Adrenal gland (tissue), 9 donors: ENCODE measurements at regions not wholly inside any gene's neighbourhood (a gene's known extent, or its start where the extent isn't known, plus 50 kb on each side); places are given as distances from the start of the nearest gene placed in this dataset.
A peak's percentile ranks its signal among the peaks of the same experiment; 100 is the strongest.

Source experiments
- DNase-seq, 7 donors: peaks; one replicate each; pipeline ENCODE4 v3.0.0-alpha.2; 2019 to 2020
- H3K27ac ChIP-seq, 5 donors: fragments of 200-600 bp; sonication (generic) in 4 of 5; 1 replicate in 3 of 5; 2 replicates in 2 of 5; pipeline versions ENCODE4 v1.5.1 to v1.8.0; 2016 to 2020; ENCODE audit warnings: mild to moderate bottlenecking in 1 of 5
- H3K27me3 ChIP-seq: fragments of 200-600 bp; 2 replicates; pipeline ENCODE4 v1.8.0; 2021
- H3K36me3 ChIP-seq, 2 donors: fragments of 200-600 bp; replicated peaks in 1 of 2; 1 replicate in 1 of 2; 2 replicates in 1 of 2; pipeline versions ENCODE4 v1.5.1 to v1.8.0; 2018 to 2022
- H3K4me1 ChIP-seq, 2 donors: fragments of 200-600 bp; replicated peaks in 1 of 2; 1 replicate in 1 of 2; 2 replicates in 1 of 2; pipeline versions ENCODE4 v1.5.1 to v1.8.0; 2018 to 2021
- H3K4me3 ChIP-seq, 4 donors: fragments of 200-600 bp; sonication (generic) in 3 of 4; one replicate each; pipeline ENCODE4 v1.5.1; 2016 to 2018
- H3K9me3 ChIP-seq, 3 donors: fragments of 200-600 bp; sonication (generic) in 1 of 3; replicated peaks in 1 of 3; 1 replicate in 2 of 3; 2 replicates in 1 of 3; pipeline versions ENCODE4 v1.5.1 to v1.8.0; 2016 to 2021
- POLR2A ChIP-seq, 2 donors: fragments of 450-650 bp; IDR thresholded peaks; one replicate each; pipeline ENCODE4 v1.6.1; 2017; ENCODE audit warnings: antibody characterized with exemption in 2 of 2, mild to moderate bottlenecking in 2 of 2, moderate library complexity in 1 of 2
- WGBS, 4 donors: extraction: QIAGEN DNeasy Blood & Tissue Kit in 2 of 4; methylation state at CpG; one replicate each; pipeline versions ENCODE4 v1.1.5 to v1.1.7; 2013 to 2017; 5-methylcytosine and 5-hydroxymethylcytosine counted together
- intact Hi-C, 2 donors: fragments of 100-400 bp; cut with DNase I; formaldehyde crosslinking; loops; one replicate each; pipeline versions ENCODE4 v1.14.1 to v1.15.0; 2022 to 2023
- TF ChIP-seq, protein P1 (sequence below), 6 experiments: fragments of 450-650 bp in 4 of 6; fragments of 200-600 bp in 2 of 6; sonication (generic) in 1 of 6; IDR thresholded peaks; 1 replicate in 5 of 6; 2 replicates in 1 of 6; pipeline versions ENCODE4 v1.5.1 to v1.8.0; 2016 to 2021; ENCODE audit warnings: antibody characterized with exemption in 6 of 6, mild to moderate bottlenecking in 2 of 6, moderate library complexity in 1 of 6
- donor health status: healthy with polysubstance abuse.
- donor health status: Bipolar disorder and iron deficiency.
- donor health status: DM: yes; HTN: yes; CAD: no.
- donor health status: DM: no; HTN: no; CAD: no.
- donor health status: DM: no; HTN: no; CAD: no.

DNA sequence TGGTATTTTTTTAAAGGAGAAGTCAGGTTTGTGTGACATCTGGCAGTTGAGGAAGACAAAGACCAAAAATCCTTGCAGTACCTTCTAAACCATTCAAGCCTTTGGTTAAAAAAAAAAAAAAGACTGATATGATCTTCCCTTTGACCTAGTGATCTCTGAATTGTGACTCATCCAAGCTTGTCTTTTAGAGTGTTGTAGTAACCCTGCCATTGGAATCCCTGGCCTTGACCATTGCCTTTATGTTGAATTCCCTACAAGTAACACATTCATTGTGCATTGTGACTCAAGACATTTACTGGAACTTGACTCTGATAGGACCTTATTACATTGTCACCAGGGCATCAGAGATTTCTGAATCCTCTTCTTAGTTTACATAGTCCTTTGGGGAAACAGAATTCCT, 1469.0 kb downstream of the TECRL start:
- intact Hi-C loops: no loop called here
- Histone ChIP-seq H3K9me3 (no peaks in the 10 kb centered on the region), H3K4me1 (no peaks in the 10 kb centered on the region), H3K27ac (no peak overlapping the region), H3K36me3 (no peaks in the 10 kb centered on the region), H3K27me3 (no peaks in the 10 kb centered on the region), H3K4me3 (no peak overlapping the region)
- TF ChIP-seq POLR2A (IDR thresholded peaks at IDR 0.05): no peak
- TF ChIP-seq, protein P1, sequence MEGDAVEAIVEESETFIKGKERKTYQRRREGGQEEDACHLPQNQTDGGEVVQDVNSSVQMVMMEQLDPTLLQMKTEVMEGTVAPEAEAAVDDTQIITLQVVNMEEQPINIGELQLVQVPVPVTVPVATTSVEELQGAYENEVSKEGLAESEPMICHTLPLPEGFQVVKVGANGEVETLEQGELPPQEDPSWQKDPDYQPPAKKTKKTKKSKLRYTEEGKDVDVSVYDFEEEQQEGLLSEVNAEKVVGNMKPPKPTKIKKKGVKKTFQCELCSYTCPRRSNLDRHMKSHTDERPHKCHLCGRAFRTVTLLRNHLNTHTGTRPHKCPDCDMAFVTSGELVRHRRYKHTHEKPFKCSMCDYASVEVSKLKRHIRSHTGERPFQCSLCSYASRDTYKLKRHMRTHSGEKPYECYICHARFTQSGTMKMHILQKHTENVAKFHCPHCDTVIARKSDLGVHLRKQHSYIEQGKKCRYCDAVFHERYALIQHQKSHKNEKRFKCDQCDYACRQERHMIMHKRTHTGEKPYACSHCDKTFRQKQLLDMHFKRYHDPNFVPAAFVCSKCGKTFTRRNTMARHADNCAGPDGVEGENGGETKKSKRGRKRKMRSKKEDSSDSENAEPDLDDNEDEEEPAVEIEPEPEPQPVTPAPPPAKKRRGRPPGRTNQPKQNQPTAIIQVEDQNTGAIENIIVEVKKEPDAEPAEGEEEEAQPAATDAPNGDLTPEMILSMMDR (IDR thresholded peaks at IDR 0.05): no peak
- peak in 1 of 7 donors; percentile 9 for DNase-seq

DNA sequence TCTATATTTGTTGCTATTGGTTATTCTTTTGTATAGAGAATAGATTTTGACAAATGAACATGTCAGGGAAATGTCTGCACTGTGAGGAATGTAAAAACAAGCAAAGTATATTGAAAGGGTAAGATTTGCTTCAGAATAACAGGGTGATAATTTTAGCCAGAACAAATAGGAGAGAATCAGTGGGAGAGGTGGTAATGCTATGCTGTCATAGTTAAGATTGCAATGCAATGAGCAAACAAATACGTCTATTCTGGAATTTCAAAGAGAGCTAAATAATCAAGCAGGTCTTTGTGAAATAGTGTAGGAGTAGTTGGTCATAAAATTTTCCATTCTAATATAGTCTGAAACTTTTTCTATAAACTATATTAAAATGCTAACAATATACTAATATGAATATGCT, 1478.4 kb downstream of the TECRL start:
- Histone ChIP-seq H3K4me1 (no peaks in the 10 kb centered on the region), H3K27me3 (no peaks in the 10 kb centered on the region), H3K4me3 (no peak overlapping the region), H3K27ac (no peak overlapping the region), H3K9me3 (no peaks in the 10 kb centered on the region), H3K36me3 (no peaks in the 10 kb centered on the region)
- intact Hi-C loops: no loop called here
- DNase-seq: no peak
- WGBS, 4 donors: 65% methylated on average over 1 of the region's 1 CpG; no CpG with 5 or more reads in 3 of the 4 donors
- TF ChIP-seq, protein P1 (IDR thresholded peaks at IDR 0.05): no peak
- TF ChIP-seq POLR2A (IDR thresholded peaks at IDR 0.05): no peak

DNA sequence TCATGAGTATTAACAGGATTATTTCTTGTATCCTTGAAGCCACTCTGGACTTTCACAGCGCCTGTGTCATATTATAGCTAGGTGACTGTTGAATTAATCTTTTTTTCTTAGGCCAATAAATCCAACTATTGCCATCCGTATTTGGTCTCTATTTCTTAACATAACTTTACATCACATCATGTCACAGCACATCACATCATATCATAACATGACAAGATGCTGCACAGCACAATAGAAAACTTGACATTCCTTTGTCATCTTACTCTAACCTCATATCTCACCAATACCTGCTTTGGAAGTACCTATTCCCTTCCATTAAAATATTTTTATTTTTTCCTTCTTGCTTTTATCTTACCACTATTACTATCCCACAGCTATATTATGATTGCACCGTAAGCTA, 1480.8 kb downstream of the TECRL start:
- no peaks in the 10 kb centered on the region for H3K9me3 ChIP-seq
- intact Hi-C loops: no loop called here
- H3K27ac ChIP-seq: no peak overlapping the region
- no peak for DNase-seq
- 44 to 79% (median 63%) methylated on average over 3 of the region's 3 CpGs for WGBS, 4 donors
- TF ChIP-seq, protein P1 (IDR thresholded peaks at IDR 0.05): no peak
- TF ChIP-seq POLR2A (IDR thresholded peaks at IDR 0.05): no peak
- no peaks in the 10 kb centered on the region for H3K27me3 ChIP-seq
- H3K4me3 ChIP-seq: no peak overlapping the region
- H3K36me3 ChIP-seq: no peaks in the 10 kb centered on the region
- no peaks in the 10 kb centered on the region for H3K4me1 ChIP-seq

DNA sequence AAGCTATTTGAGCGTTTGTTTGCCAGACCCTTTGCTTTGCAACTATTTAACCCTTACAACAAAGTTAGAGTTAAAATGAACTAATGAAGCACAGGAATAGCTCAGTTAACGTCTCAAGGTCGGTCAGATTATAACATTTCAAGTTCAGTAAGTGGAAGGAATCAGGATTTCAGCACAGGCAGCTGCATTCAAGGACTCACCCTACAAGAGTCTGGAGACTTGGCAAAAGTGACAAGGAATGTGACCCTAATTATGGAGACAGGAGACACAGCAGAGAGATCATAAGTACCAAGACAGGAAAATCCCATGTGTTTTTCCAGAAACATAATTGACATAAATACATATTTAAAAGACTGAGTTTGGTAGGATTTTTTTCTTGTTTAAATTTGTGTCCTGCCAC, 1481.7 kb downstream of the TECRL start:
- Histone ChIP-seq H3K4me1 (no peaks in the 10 kb centered on the region), H3K4me3 (no peak overlapping the region), H3K9me3 (no peaks in the 10 kb centered on the region), H3K36me3 (no peaks in the 10 kb centered on the region), H3K27me3 (no peaks in the 10 kb centered on the region), H3K27ac (no peak overlapping the region)
- WGBS, 4 donors: 29 to 46% (median 36%) methylated on average over 3 of the region's 3 CpGs
- no peak for DNase-seq
- TF ChIP-seq POLR2A (IDR thresholded peaks at IDR 0.05): no peak
- TF ChIP-seq, protein P1 (IDR thresholded peaks at IDR 0.05): no peak
- intact Hi-C loops: no loop called here
